HCT116 (cell line): ENCODE measurements at regions not wholly inside any gene's neighbourhood (a gene's known extent, or its start where the extent isn't known, plus 50 kb on each side); places are given as distances from the start of the nearest gene placed in this dataset.

ENCODE experiments used
- ATAC-seq: fragments of 200-7000 bp; cut with Tn5 transposase; 2 replicates; pipeline ENCODE4 v1.9.1; 2020; ENCODE audit warnings: mild to moderate bottlenecking, moderate library complexity
- BruUV-seq: library from RNA; stranded (reverse); fragments of 400-500 nt; replicated peaks from 2 replicates; lab custom pipeline; 2021; lab: Mats Ljungman, UMichigan
- CTCF ChIA-PET: fragments of 300-600 bp; sonication (Branson Sonifier 250); formaldehyde crosslinking; loops from one replicate; lab custom pipeline; 2021; ENCODE audit warnings: antibody characterized with exemption; lab: Charles Lee
- POLR2A ChIA-PET: fragments of 300-600, 350-600 bp; sonication (Branson Sonifier 250); formaldehyde crosslinking; loops from one replicate; lab custom pipeline; 2021; ENCODE audit warnings: antibody characterized with exemption; lab: Charles Lee
- RAD21 ChIA-PET, 2 experiments: fragments of 300-600 bp; sonication (Branson Sonifier 250); formaldehyde crosslinking; loops; one replicate each; lab custom pipeline; 2023; ENCODE audit warnings: low total read pairs in 2 of 2; ENCODE audit not compliant: uncharacterized antibody in 2 of 2, unreplicated experiment in 2 of 2, low non-redundant PET in 1 of 2; lab: Charles Lee
- DNase-seq: peaks from one replicate; pipeline ENCODE4 v3.0.0-alpha.2; 2010; ENCODE audit warnings: low read depth, low spot score
- H2AFZ ChIP-seq: fragments of 200-600 bp; shearing (Covaris generic), sonication (generic); 2 replicates; pipeline ENCODE4 v1.6.1; 2017; ENCODE audit warnings: low read depth, mixed run types, mixed read lengths, antibody characterized with exemption, low read length; ENCODE audit not compliant: poor library complexity, severe bottlenecking
- H3K27ac ChIP-seq: 2 replicates; pipeline ENCODE4 v1.5.1; 2012; ENCODE audit warnings: low read depth, low read length
- H3K27me3 ChIP-seq: fragments of 200-600 bp; sonication (generic); 2 replicates; pipeline ENCODE4 v1.6.1; 2016; ENCODE audit warnings: mixed run types, low read length, mixed read lengths; ENCODE audit not compliant: insufficient read depth
- H3K36me3 ChIP-seq, 2 experiments: fragments of 200-500 bp in 1 of 2; fragments of 200-600 bp in 1 of 2; sonication (Bioruptor generic) in 1 of 2; sonication (generic) in 1 of 2; 2 replicates each; pipeline versions ENCODE4 v1.5.1 to v1.6.1; 2014 to 2016; ENCODE audit warnings: low read length in 2 of 2, inconsistent platforms in 1 of 2, mixed read lengths in 1 of 2, mixed run types in 1 of 2; ENCODE audit not compliant: insufficient read depth in 2 of 2, control insufficient read depth in 1 of 2
- H3K4me1 ChIP-seq, 2 experiments: fragments of 200-600 bp in 1 of 2; sonication (generic) in 1 of 2; 2 replicates each; pipeline versions ENCODE4 v1.5.1 to v1.6.1; 2012 to 2017; ENCODE audit warnings: low read length in 2 of 2, inconsistent platforms in 1 of 2, mild to moderate bottlenecking in 1 of 2, mixed read lengths in 1 of 2, mixed run types in 1 of 2, moderate library complexity in 1 of 2; ENCODE audit not compliant: insufficient read depth in 2 of 2, control insufficient read depth in 1 of 2
- H3K4me2 ChIP-seq: fragments of 200-600 bp; sonication (generic); 2 replicates; pipeline ENCODE4 v1.6.1; 2017; ENCODE audit warnings: mixed run types, low read length, mixed read lengths
- H3K4me3 ChIP-seq, 2 experiments: fragments of 200-600 bp in 1 of 2; sonication (generic) in 1 of 2; replicated peaks in 1 of 2; 2 replicates each; pipeline ENCODE4 v1.5.1; 2011 to 2016; ENCODE audit warnings: low read length in 2 of 2, control low read depth in 1 of 2, low read depth in 1 of 2, mild to moderate bottlenecking in 1 of 2, mixed read lengths in 1 of 2, mixed run types in 1 of 2
- H3K79me2 ChIP-seq: fragments of 200-600 bp; sonication (generic); 2 replicates; pipeline ENCODE4 v1.6.1; 2017; ENCODE audit warnings: mild to moderate bottlenecking, mixed run types, low read length, moderate library complexity, mixed read lengths; ENCODE audit not compliant: insufficient read depth
- H3K9ac ChIP-seq: fragments of 200-600 bp; sonication (generic); 2 replicates; pipeline ENCODE4 v1.6.1; 2016; ENCODE audit warnings: low read length, mixed read lengths
- H3K9me2 ChIP-seq: fragments of 200-600 bp; sonication (generic), shearing (Covaris generic); 2 replicates; pipeline ENCODE4 v1.6.1; 2017; ENCODE audit warnings: mixed run types, mild to moderate bottlenecking, moderate library complexity; ENCODE audit not compliant: insufficient read depth
- H3K9me3 ChIP-seq, 2 experiments: fragments of 200-500 bp in 1 of 2; fragments of 200-600 bp in 1 of 2; sonication (Bioruptor generic) in 1 of 2; sonication (generic) in 1 of 2; 2 replicates each; pipeline ENCODE4 v1.6.1; 2014 to 2017; ENCODE audit warnings: low read length in 2 of 2, mixed read lengths in 2 of 2, inconsistent platforms in 1 of 2, low read depth in 1 of 2, mild to moderate bottlenecking in 1 of 2, mixed run types in 1 of 2, moderate library complexity in 1 of 2; ENCODE audit not compliant: control insufficient read depth in 1 of 2, insufficient read depth in 1 of 2
- H4K20me1 ChIP-seq: fragments of 200-600 bp; sonication (generic), shearing (Covaris generic); 2 replicates; pipeline ENCODE4 v1.6.1; 2017; ENCODE audit warnings: mixed run types, mild to moderate bottlenecking, moderate library complexity; ENCODE audit not compliant: insufficient read depth
- CBX3 ChIP-seq: IDR thresholded peaks from 2 replicates; pipeline ENCODE4 v1.6.1; 2012; ENCODE audit warnings: low read depth
- CEBPB ChIP-seq: IDR thresholded peaks from 2 replicates; pipeline ENCODE4 v1.6.1; 2012; ENCODE audit warnings: low read depth
- EGR1 ChIP-seq: IDR thresholded peaks from 2 replicates; pipeline ENCODE4 v1.6.1; 2012; ENCODE audit warnings: low read depth
- ELF1 ChIP-seq: IDR thresholded peaks from 2 replicates; pipeline ENCODE4 v1.6.1; 2012; ENCODE audit warnings: low read depth, borderline replicate concordance
- EZH2 ChIP-seq: fragments of 200-600 bp; sonication (generic); IDR thresholded peaks from 2 replicates; pipeline ENCODE4 v1.6.1; 2017; ENCODE audit warnings: antibody characterized with exemption, mixed run types
- EZH2phosphoT487 ChIP-seq: fragments of 200-600 bp; IDR thresholded peaks from 2 replicates; pipeline ENCODE4 v1.6.1; 2018; ENCODE audit warnings: antibody characterized with exemption, borderline replicate concordance
- FOSL1 ChIP-seq: IDR thresholded peaks from 2 replicates; pipeline ENCODE4 v1.6.1; 2012; ENCODE audit warnings: low read depth
- POLR2A ChIP-seq: IDR thresholded peaks from 2 replicates; pipeline ENCODE4 v1.7.0; 2011; ENCODE audit warnings: borderline replicate concordance; ENCODE audit not compliant: insufficient read depth, insufficient read length; ENCODE audit errors: extremely low read depth
- RAD21 ChIP-seq: IDR thresholded peaks from 2 replicates; pipeline ENCODE4 v1.6.1; 2012; ENCODE audit warnings: low read depth, mild to moderate bottlenecking
- SIN3A ChIP-seq: IDR thresholded peaks from 2 replicates; pipeline ENCODE4 v1.6.1; 2012; ENCODE audit warnings: low read depth
- SP1 ChIP-seq: IDR thresholded peaks from 2 replicates; pipeline ENCODE4 v1.6.1; 2012; ENCODE audit warnings: low read depth
- SRF ChIP-seq: IDR thresholded peaks from 2 replicates; pipeline ENCODE4 v1.6.1; 2012; ENCODE audit warnings: low read depth
- TCF7L2 ChIP-seq: IDR thresholded peaks from 2 replicates; pipeline ENCODE4 v1.7.0; 2011; ENCODE audit warnings: borderline replicate concordance, inconsistent platforms; ENCODE audit not compliant: insufficient read depth, insufficient read length; ENCODE audit errors: extremely low read depth
- YY1 ChIP-seq: IDR thresholded peaks from 2 replicates; pipeline ENCODE4 v1.6.1; 2011; ENCODE audit warnings: low read length, low read depth, moderate library complexity, mild to moderate bottlenecking; ENCODE audit not compliant: insufficient replicate concordance; ENCODE audit errors: extremely low read depth
- ZFX ChIP-seq: fragments of 450-650 bp; IDR thresholded peaks from 2 replicates; pipeline ENCODE4 v1.6.1; 2017
- ZNF274 ChIP-seq: fragments of 200-500 bp; sonication (Bioruptor generic); IDR thresholded peaks from 2 replicates; pipeline ENCODE4 v1.6.1; 2014; ENCODE audit warnings: mild to moderate bottlenecking, low read depth, low read length, inconsistent platforms
- intact Hi-C: fragments of 100-400 bp; cut with micrococcal nuclease; formaldehyde crosslinking; loops from 2 replicates; pipeline ENCODE4 v1.10.0; 2022
- TF ChIP-seq, protein P1 (sequence below): IDR thresholded peaks from 2 replicates; pipeline ENCODE4 v1.6.1; 2012
- TF ChIP-seq, protein P2 (sequence below), 3 experiments: fragments of 200-600 bp in 1 of 3; sonication (generic) in 1 of 3; IDR thresholded peaks in 2 of 3; conservative IDR thresholded peaks in 1 of 3; 2 replicates each; pipeline ENCODE4 v1.5.1; 2012 to 2017; ENCODE audit warnings: low read depth in 2 of 3, low read length in 2 of 3, antibody characterized with exemption in 1 of 3, borderline replicate concordance in 1 of 3, control low read depth in 1 of 3, mild to moderate bottlenecking in 1 of 3, mixed read lengths in 1 of 3, mixed run types in 1 of 3, moderate library complexity in 1 of 3; ENCODE audit not compliant: insufficient read depth in 1 of 3
- TF ChIP-seq, protein P3 (sequence below): IDR thresholded peaks from 2 replicates; pipeline ENCODE4 v1.6.1; 2011; ENCODE audit warnings: mild to moderate bottlenecking, low read length, moderate library complexity; ENCODE audit not compliant: insufficient replicate concordance; ENCODE audit errors: extremely low read depth

DNA sequence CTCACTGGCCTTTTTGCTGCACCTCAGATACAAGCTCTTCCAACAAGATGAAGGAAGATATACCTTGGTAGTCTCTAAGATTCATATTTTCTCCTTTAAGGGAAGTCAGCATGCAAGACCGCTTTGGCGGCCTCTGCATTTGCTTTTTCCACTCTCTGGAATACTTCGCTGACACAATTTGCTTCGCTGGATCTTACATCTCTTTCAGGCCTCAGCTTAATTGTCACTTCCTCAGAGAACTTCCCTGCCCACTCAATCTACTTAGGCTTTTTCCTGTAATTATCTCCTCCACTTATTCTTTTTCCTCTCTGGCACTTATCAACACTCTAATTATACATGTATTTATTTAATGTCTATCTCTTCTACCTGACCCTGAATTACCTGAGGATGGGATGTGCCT, 1131.1 kb upstream of the WWC1 start:
- Histone ChIP-seq H3K27me3 (no peaks in the 10 kb centered on the region), H3K9me2 (no peaks in the 10 kb centered on the region), H3K9ac (no peak overlapping the region), H3K4me1 (no peaks in the 10 kb centered on the region), H3K27ac (no peak overlapping the region), H4K20me1 (no peaks in the 10 kb centered on the region), H3K79me2 (no peaks in the 10 kb centered on the region), H3K4me3 (no peak overlapping the region)
- CTCF ChIA-PET: no interaction called here
- RAD21 ChIA-PET: no interaction called here
- DNase-seq (no peak), ATAC-seq (no peak)
- no TSS peak for BruUV-seq
- TF ChIP-seq, protein P1, sequence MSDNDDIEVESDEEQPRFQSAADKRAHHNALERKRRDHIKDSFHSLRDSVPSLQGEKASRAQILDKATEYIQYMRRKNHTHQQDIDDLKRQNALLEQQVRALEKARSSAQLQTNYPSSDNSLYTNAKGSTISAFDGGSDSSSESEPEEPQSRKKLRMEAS: no peak
- TF ChIP-seq CBX3 (no peak), EGR1 (no peak), EZH2phosphoT487 (no peak), SIN3A (no peak), FOSL1 (no peak), TCF7L2 (no peak), SP1 (no peak), POLR2A (no peak), ZFX (no peak), ZNF274 (no peak), ELF1 (no peak), RAD21 (no peak), SRF (no peak), YY1 (no peak), CEBPB (no peak), EZH2 (no peak)
- TF ChIP-seq, protein P2, sequence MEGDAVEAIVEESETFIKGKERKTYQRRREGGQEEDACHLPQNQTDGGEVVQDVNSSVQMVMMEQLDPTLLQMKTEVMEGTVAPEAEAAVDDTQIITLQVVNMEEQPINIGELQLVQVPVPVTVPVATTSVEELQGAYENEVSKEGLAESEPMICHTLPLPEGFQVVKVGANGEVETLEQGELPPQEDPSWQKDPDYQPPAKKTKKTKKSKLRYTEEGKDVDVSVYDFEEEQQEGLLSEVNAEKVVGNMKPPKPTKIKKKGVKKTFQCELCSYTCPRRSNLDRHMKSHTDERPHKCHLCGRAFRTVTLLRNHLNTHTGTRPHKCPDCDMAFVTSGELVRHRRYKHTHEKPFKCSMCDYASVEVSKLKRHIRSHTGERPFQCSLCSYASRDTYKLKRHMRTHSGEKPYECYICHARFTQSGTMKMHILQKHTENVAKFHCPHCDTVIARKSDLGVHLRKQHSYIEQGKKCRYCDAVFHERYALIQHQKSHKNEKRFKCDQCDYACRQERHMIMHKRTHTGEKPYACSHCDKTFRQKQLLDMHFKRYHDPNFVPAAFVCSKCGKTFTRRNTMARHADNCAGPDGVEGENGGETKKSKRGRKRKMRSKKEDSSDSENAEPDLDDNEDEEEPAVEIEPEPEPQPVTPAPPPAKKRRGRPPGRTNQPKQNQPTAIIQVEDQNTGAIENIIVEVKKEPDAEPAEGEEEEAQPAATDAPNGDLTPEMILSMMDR (IDR thresholded peaks at IDR 0.05 in 2 of 3, conservative IDR thresholded peaks at IDR 0.05 in 1 of 3; ENCODE audit: borderline replicate concordance in 1 of 3, insufficient read depth in 1 of 3, low read depth in 2 of 3, low read length in 2 of 3): no peak
- TF ChIP-seq, protein P3, sequence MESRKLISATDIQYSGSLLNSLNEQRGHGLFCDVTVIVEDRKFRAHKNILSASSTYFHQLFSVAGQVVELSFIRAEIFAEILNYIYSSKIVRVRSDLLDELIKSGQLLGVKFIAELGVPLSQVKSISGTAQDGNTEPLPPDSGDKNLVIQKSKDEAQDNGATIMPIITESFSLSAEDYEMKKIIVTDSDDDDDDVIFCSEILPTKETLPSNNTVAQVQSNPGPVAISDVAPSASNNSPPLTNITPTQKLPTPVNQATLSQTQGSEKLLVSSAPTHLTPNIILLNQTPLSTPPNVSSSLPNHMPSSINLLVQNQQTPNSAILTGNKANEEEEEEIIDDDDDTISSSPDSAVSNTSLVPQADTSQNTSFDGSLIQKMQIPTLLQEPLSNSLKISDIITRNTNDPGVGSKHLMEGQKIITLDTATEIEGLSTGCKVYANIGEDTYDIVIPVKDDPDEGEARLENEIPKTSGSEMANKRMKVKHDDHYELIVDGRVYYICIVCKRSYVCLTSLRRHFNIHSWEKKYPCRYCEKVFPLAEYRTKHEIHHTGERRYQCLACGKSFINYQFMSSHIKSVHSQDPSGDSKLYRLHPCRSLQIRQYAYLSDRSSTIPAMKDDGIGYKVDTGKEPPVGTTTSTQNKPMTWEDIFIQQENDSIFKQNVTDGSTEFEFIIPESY: no peak
- TF ChIP-seq, all 23 proteins: peak for 0
- intact Hi-C loops: no loop called here
- H2AFZ ChIP-seq: no peak overlapping the region
- POLR2A ChIA-PET: no interaction called here
- peaks cover 0 to 12% of the 10 kb centered on the region in 2 experiments; a peak in 2 of 4 replicates for H3K9me3 ChIP-seq
- no peaks in the 10 kb centered on the region for H3K36me3 ChIP-seq
- no peak overlapping the region for H3K4me2 ChIP-seq
